NCI-H345 (cell line): ENCODE measurements at regions not wholly inside any gene's neighbourhood (a gene's known extent, or its start where the extent isn't known, plus 50 kb on each side); places are given as distances from the start of the nearest gene placed in this dataset.

ENCODE experiments used
- DNase-seq: peaks from one replicate; lab custom pipeline; 2025; lab: John Stamatoyannopoulos, UW

DNA sequence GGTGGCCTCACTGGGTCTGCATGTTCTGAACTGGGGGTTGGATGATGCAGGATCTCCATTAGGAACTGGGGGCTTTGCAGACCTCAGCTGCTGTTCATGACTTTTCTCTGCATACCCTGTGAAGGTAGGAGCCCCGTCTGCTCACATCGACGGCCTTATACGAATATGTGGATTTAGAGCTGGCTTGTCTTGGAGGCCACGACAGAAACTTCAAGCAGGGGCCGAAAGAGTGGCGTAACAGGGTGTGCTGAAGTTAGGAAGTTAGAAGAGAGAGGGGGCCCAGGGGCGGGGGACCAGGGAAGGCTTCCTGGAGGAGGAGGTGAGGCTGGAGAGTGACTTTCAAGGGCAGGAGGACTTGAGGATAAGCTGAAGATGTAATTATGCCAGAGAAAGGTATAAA lies 144.9 kb downstream of the TSN start:
- no peak for DNase-seq

DNA sequence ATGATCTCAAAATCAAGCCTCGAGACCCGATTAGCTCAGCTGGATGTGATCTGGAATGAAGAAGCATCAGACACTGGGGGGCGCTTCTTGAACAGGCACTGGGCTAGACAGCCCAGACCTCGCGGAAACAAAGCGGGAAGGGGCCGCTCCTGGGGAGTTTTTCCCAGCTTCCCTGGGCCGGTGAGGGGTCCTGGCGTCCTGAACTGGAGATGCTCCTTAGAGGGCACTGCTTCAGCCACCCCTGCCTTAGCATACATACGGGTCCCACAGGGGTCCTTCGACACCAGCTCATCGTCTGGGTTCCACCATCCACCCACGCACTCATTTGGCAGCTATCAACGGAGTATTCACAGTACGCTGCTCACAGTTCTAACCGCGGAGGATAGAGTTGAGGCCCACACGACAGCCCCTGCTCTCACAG lies 146.7 kb downstream of the TSN start:
- no peak for DNase-seq

DNA sequence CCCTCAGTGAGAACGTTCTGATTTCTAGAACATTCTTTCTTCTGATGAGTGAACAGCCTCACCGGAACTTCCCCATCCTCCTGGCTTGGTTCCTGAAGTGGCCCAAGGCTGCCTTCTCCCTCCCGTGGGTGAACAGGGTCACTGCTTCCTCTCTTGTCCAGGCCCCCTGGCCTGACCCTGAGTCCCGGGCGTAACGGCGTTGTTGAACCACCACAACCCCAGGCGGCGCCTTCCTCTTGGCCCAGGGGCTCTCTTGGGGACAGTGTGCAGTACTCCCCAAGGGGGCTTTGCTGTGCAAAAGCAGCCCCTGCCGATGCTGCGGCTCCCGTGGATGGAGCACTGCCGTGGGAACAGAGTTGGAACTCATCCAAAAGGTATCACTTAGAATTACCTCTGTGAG lies 147.2 kb downstream of the TSN start:
- no peak for DNase-seq

DNA sequence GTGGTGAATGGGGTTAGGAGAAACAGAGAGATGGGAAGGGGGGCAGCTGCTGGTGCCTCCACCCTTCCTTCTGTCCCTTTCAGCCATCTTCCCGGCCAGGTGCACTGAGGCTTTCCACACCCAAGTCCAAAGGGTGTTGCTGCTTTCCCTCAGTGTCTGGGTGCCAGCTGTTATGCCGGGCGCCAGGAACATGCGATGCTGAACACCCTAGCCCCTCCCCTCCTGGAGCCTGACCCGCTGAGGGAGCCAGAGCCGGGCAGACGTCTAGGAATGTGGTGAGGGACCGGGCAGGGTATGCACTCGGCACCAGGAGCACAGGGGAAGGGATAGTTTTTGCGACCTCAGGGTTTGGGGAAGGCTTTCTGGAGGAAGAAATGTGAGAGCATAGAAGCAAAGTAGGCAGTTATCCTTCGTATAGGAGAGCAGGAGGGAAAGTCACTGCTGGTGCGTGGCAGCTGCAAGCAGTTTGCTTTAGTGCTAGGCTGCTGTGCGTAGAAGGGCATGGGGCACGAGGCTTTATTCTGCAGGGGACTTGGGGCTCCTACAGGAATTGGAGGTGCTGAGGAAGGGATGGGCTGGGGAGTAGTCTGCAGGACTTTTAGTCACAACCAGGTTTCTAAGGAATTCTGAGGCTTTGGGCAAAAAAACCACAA lies 147.7 kb downstream of the TSN start:
- DNase-seq = peak; percentile 28

DNA sequence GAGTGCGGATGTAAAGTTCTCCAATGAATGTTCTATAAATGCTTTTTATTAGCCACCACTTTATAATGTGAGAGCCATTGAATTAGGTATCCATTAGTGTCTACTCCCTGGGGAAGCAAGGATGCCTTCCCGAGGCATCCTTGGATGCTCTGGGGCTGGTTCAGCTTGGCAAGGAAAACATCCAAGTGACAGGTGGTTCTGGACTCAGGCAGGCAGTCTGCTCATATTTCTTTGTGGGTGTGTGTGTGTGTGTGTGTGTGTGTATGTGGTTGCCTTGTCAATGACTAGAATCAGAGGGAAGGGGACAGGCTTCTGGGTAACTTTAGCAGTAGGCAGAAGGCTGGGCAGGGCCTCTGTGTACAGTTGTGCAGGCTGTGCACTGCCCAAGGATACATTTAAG lies 149.2 kb downstream of the TSN start:
- no peak for DNase-seq

DNA sequence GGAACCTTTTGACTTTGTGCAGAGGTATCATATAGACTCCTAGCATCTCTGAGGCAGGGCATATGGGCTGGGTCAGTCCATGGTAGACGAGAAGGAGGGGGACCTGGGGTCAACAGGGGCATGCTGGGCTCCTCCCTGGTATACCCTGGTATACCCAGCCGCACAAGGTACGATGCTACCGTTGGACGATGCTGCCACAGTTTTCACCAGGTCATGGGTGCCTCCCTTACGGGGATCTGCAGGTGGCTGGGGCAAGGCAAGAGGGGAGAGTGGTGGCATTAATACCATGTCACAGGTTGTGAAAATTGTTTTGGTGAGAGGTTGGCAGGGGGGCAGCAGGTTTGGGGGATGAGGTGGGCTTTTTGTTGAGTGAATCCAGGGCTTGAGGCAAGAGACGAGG lies 149.8 kb downstream of the TSN start:
- DNase-seq = no peak

DNA sequence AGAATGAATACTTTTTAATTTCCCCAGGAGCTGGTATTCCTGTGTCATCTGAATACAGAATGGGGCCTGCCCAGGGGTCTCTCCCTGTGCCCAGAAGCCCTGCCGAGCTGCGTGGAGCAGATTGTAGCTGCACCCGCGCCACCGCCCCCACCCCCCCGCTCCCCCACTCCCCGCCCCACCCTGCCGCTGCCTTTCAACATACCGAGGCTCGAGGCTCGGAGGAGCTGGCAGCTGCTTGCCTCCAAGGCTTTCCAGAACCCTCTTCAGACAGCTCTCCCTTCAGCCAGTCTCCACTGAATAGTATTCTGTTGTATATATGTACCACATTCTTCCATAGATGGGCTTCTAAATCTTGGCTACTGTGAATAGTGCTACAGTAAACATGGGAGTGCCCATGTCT lies 150.7 kb downstream of the TSN start:
- DNase-seq = no peak

DNA sequence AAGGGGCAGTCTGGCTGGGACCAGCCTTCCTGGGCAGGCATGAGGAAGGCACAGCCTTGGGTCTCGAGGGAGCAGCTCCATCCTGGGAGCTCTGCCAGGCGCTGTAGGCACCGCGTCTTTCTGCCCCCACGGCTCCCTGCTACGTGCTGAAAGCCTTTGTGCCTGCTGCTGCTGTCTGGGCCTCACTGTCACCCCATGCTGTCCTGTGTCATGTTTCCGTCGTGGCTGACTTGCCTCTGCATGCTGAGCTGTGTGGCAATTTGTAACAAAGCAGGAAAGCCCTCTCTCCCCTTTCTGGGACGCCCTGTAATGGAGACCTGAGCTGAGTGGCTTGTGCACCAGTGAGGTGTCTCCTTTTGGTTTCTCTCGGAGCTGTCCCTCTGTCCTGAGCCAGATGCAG lies 152.5 kb downstream of the TSN start:
- DNase-seq = peak; percentile 94

DNA sequence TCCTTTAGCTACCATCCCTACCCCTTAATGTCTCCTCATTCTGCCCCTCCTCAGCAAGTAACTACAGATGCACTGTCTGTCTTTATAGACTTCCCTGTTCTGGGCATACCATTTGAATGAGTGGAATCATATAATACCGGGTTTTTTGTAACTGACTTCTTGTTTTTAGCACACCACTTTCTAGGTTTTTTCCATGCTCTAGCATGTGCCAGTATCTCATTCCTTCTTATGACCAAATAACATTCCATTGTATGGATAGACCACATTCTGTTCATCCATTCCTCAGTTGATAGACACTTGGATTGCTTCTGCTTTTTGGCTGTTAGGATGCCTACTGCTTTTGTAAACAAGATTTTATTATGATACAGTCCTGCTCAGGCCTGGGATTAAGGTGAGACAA lies 154.7 kb downstream of the TSN start:
- no peak for DNase-seq

DNA sequence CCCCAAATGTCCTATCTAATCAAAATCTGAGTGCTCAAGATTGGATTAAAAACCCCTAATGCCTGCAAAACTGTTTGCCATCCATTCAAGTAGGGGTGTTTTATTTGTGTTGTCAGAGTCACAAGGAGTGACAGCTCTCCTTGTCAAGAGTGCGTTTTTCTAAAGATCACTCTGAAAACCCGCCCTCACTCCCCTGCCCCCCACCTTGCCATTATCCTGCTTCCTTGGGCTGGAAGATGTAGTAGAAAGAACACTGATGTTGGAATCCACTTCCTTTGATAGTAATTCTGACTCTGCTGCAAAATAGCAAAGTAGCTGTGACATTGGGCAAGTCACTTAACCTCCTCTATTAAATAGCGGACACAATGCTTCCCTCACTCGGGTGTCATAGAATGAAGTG lies 155.6 kb downstream of the TSN start:
- no peak for DNase-seq

DNA sequence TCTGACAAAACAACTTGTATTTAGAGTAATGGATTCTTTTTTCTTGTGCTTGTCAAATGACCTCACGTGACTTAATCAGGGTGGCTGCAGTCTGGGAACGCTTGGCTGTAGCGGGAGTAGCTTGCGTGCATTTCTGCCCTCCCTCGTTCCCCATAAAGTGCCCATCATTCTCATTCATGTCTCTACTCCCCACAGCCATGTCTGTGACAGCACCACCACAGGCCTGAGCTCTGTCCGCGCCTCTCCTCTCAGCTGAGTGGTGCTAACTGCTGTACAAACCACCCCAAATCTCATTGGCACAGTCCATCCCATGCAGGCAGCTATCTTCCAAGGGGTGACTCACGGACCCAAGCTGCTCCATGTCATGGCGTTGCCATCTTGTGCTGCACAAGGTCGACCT lies 161.7 kb downstream of the TSN start:
- DNase-seq = no peak

DNA sequence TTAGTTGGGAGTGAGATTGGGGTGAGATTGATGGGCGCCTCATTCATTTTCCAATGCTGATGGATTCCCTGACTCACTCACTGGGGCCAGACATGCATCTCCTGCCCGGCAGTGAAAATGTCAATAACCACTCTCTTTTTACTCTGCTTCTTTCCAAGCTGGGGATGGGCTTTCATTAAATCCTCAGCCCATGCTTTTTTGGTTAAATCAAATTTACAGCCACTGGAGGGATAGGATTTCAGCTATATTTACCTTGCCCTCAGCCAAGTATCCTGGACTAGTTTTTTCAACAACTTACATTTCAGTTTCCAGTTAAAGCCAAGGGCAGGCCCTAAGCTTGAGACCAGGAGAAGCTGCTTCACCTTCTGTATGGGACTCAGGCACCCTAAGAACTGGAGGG lies 162.8 kb downstream of the TSN start:
- no peak for DNase-seq

DNA sequence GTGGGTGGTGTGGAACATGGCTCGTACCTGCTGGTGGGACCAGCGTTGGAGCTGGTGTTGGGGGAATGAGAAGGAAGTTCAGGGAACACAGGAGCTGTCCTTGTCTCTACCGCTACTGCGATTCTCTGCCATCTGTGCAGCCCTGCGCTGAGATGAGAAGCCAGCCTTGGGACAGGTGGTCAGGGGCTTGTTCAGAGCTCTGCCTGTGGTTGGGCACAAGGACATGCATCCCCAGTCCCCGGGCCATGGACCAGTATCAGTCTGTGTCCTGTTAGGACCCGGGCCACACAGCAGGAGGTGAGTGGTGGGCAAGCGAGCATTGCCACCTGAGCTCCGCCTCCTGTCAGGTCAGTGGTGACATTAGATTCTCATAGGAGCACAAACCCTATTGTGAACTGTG lies 164.4 kb downstream of the TSN start:
- no peak for DNase-seq

DNA sequence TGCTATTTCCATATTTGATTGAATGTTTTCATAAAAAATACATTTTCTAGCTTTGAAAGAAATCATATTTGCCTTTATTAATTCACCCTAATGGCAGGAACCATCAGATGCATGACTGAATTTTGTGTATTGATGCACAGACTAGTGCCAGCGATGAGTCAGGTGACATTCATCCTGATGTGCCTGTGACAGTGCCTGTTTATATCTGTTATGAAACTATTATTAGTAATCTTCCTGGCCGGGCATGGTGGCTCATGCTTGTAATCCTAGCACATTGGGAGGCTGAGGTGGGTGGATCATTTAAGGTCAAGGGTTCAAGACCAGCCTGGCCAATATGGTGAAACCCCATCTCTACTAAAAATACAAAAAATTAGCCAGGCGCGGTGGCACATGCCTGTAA lies 170.0 kb downstream of the TSN start:
- DNase-seq = no peak

DNA sequence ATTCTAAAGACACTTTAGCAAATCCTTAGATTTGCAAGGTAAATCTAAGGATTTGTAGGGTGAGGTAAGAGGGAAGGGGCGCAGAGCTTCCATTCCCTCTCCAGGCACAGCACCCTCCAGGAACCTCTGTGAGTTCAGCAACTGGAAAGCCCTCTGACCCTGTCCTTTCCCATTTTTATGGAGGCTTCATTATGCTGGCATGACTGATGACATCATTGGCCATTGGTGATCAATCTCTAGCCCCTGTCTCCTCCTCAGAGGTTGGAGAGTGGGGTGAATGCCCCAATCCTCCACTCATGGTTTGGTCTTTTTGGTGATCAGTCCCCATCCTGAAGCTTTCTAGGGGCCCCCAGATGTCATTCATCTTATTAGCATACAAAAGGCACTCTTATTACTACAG lies 187.8 kb downstream of the TSN start:
- DNase-seq = no peak

DNA sequence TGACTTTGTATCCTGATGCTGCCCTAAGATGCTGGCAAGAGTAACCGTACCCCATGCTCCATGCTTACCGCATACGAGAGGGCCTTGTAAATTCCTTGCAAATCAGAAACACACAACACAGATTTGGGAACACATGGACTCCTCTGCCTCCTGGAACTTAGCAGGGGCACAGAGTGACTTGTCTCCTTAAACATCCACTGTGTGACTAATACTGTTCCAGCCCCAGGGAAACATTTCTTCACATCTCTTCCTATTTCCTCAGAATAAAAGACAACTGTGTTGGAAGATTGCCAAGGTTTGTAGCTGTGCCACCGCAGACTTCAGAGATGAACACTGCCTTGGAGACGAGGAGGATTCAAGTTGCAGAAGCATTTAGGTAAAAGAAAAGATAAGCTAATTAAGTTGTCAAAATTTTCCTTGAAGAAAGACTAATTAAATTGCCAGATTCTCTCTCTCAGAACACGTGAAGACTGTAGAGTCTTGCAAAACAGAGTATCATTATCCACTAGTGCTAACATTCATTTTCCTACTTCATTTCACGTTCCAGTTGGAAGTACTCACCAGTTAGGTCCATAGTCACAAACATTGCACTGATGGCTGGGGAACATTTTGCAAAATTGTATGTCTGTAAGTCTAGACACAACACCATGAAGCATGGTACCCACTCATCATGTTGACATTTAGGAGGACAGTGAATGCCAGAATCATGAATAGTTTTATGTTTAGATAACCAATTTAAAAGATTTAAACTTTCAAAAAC lies 188.8 kb downstream of the TSN start:
- DNase-seq = no peak

DNA sequence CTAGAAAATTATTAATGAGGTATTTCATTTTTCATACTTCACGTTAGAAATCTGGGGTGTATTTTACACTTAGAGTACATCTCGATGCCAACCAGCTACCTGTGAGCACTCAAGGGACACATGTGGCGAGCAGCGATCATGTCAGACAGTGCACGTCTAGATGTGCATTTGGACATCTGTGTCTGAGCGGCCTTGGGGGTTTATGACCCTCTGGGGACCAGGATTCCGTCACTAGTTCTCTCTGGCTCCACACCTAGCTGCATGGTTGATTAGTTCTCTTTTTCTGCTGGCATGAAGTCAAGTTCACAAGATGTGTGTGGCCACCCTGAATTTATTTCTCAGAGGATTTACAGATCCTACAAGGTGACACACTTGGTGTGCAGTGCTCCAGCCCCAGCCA lies 192.2 kb downstream of the TSN start:
- no peak for DNase-seq

DNA sequence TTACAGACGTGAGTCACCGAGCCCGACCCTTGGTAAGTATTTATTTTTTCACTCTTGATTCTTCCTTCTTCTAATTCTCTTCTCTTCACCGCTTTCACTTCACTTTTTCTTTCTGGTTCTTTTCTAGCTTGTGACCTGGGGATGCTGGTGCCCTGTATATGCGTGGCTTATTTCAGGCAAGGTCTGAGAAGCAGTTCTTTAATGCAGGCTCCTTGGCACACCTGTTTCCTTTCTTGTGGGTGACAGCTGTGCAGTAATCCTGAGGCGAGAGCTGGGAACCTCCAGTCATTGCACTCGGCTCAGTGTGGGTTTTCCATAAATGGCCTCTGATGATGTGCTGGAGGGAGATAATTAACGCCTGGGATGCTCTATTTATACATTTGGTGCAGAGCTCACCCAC lies 193.8 kb downstream of the TSN start:
- no peak for DNase-seq

DNA sequence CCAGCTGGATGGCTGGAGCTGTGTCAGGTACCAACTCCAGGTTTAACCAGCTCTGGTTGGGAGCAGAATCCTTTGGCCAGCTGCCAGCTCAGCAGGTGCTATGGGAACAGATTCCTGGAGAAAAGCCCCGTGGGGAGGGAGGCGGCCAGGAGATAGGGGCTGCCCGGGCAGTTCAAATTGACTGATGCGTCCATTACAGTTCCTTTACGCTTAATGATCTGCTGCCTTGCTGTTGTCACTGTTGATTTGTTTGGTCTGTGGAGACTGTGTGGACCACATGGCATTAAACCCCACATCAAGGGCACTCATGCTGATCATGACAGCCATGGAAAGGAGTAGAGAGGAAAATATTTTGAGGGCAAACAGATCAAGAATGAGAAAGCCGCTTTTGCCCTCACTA lies 200.0 kb downstream of the TSN start:
- DNase-seq = peak; percentile 93

DNA sequence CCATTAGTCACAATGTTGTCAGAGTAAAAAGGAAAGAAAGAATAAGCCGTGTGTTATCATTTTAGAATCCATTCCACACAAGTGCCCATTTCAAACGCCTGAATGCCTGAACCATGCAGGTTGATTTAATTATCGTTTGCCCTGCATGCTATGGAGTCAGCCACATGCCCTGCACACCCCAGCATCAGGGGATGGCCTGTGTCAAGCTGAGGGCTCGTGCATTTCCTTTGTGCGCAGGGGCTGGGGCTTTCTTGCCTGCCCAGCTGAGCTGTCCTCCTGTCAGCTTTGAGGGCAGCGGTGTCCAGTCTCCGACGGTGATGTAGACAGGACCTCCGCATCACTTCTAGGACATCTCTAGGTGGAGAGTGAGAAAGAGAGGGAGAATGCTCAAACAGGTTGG lies 200.4 kb downstream of the TSN start:
- no peak for DNase-seq

DNA sequence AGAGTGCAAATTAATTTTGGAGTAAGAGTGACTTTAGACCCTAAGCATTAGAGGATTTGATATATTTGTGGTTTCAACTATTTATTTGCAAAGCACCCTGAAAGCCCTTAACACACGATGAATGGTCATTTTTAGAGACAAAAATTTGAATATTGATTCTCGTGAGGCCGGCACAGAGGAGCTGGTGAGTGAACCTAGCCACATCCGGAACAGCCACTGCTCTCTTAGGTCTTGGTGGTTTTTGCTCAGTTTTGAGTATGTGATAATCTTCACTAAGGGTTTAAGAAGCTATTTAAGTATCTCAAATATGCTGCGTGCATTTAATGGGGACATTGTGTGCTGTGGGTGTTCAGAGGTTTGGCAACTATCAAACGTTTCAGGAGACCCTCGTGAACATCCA lies 204.8 kb downstream of the TSN start:
- no peak for DNase-seq

DNA sequence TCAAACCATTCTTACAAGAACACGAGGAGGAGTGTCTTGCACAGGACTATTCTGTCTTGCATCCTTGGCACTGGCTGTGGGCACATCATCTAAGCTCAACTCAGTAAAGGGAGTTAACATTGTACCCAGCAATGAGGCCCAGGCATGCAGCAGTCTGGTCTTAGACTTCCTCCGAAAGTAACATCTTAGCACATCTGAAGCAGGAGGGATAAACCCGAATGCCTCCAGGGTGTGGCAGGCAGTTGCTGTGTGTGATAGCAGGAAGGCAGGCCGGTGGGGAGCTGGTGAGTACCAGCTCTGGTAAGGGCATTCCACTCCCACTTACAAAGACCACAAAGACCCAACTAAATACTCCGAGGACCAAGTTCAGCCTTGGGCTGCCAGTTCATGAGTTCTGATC lies 206.3 kb downstream of the TSN start:
- DNase-seq = no peak

DNA sequence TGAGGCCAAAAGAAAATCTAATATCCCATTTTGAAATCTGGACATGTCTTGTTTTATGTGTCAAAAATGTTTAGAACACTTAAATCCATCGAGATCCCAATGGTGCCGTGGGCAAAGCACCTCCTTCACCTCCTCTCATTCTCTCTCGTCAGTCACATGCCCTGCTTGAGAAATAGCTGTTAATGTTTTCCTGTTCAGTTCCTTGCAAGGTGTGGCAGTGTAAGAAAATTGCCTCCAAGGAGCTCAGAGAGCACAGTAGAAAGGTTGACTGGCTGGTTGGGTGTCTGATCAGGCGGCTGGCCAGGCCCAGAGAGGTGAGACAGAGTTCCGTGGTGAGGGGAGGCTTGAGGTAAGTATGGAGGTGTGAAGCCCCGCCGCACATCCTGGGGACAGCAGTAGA lies 210.2 kb downstream of the TSN start:
- no peak for DNase-seq

DNA sequence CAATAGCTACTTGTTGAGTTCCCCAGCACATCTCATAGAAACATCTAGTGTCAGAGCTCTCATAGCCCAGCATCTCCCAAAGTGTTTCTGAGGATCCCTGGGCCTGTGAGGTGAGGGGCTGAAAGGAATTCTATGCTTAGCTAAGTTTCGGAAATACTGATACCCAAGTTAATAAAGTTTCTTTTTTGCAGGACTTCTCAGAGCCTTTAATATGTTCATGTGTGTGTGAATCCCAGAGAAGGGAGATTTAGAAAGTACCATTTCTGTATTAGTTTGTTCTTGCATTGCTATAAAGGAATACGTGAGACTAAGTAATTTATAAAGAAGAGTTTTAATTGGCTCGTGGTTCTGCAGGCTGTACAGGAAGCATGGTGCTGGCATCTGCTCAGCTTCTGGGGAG lies 211.2 kb downstream of the TSN start:
- DNase-seq = no peak
